Natural killer cell (primary cell): ENCODE measurements at regions not wholly inside any gene's neighbourhood (a gene's known extent, or its start where the extent isn't known, plus 50 kb on each side); places are given as distances from the start of the nearest gene placed in this dataset.

Experiments
- ATAC-seq, 3 donors: fragments of 150-1000 bp in 2 of 3; fragments of 200-7000 bp in 1 of 3; cut with Tn5 transposase; 1 replicate in 1 of 3; 2 replicates in 2 of 3; pipeline ENCODE4 v1.10.0; 2021; ENCODE audit warnings: mild to moderate bottlenecking in 2 of 3, moderate library complexity in 2 of 3
- DNase-seq, 2 donors: peaks; one replicate each; pipeline versions ENCODE4 v3.0.0 to v3.0.0-alpha.2; 2013 to 2021; ENCODE audit warnings: mixed read lengths in 1 of 2
- H3K27ac ChIP-seq: one replicate; pipeline ENCODE4 v1.5.1; 2013; ENCODE audit warnings: mild to moderate bottlenecking, low read length
- H3K27me3 ChIP-seq: one replicate; pipeline ENCODE4 v1.6.1; 2013; ENCODE audit warnings: low read length; ENCODE audit not compliant: control insufficient read depth, insufficient read depth
- H3K36me3 ChIP-seq: one replicate; pipeline ENCODE4 v1.6.1; 2013; ENCODE audit warnings: low read length; ENCODE audit not compliant: control insufficient read depth, insufficient read depth
- H3K4me1 ChIP-seq: one replicate; pipeline ENCODE4 v1.6.1; 2013; ENCODE audit warnings: low read length; ENCODE audit not compliant: control insufficient read depth, insufficient read depth
- H3K4me3 ChIP-seq: one replicate; pipeline ENCODE4 v1.5.1; 2013; ENCODE audit warnings: low read length
- H3K9me3 ChIP-seq: one replicate; pipeline ENCODE4 v1.6.1; 2013; ENCODE audit warnings: low read length; ENCODE audit not compliant: control insufficient read depth, insufficient read depth
- H3K27ac Mint-ChIP-seq, 2 donors: one replicate each; pipeline ENCODE4 v1.8.0; 2022; ENCODE audit warnings: mild to moderate bottlenecking in 2 of 2, mixed read lengths in 2 of 2, moderate library complexity in 1 of 2
- H3K27me3 Mint-ChIP-seq, 2 donors: one replicate each; pipeline ENCODE4 v1.8.0; 2022; ENCODE audit warnings: low read depth in 2 of 2, mixed read lengths in 2 of 2
- H3K36me3 Mint-ChIP-seq: one replicate; pipeline ENCODE4 v1.8.0; 2022; ENCODE audit warnings: mixed read lengths
- H3K4me1 Mint-ChIP-seq, 2 donors: one replicate each; pipeline ENCODE4 v1.8.0; 2022; ENCODE audit warnings: mixed read lengths in 2 of 2
- H3K4me3 Mint-ChIP-seq: one replicate; pipeline ENCODE4 v1.8.0; 2022; ENCODE audit warnings: mild to moderate bottlenecking, moderate library complexity, mixed read lengths
- H3K9me3 Mint-ChIP-seq, 2 donors: one replicate each; pipeline ENCODE4 v1.8.0; 2022; ENCODE audit warnings: mixed read lengths in 2 of 2
- CTCF ChIP-seq: fragments of 200-600 bp; IDR thresholded peaks from one replicate; pipeline ENCODE4 v1.8.0; 2022; ENCODE audit warnings: antibody characterized with exemption
- WGBS: methylation state at CpG from one replicate; pipeline ENCODE4 v1.1.7; 2013; ENCODE audit warnings: missing lambda C conversion rate; ENCODE audit not compliant: insufficient coverage; 5-methylcytosine and 5-hydroxymethylcytosine counted together
- intact Hi-C: fragments of 100-400 bp; cut with micrococcal nuclease; formaldehyde crosslinking; loops from one replicate; pipeline ENCODE4 v1.14.2; 2022

- DNase-seq = no peak
- Mint-ChIP-seq H3K36me3 (no peaks in the 10 kb centered on the region), H3K4me3 (no peak overlapping the region), H3K4me1 (no peaks in the 10 kb centered on the region), H3K27me3 (peaks cover 2 to 16% of the 10 kb centered on the region in 2 donors), H3K9me3 (no peaks in the 10 kb centered on the region), H3K27ac (no peak overlapping the region)
- TF ChIP-seq CTCF = no peak
- Histone ChIP-seq H3K27ac (no peak overlapping the region), H3K36me3 (no peaks in the 10 kb centered on the region), H3K4me1 (no peaks in the 10 kb centered on the region), H3K27me3 (no peaks in the 10 kb centered on the region), H3K4me3 (no peak overlapping the region), H3K9me3 (no peaks in the 10 kb centered on the region)
- WGBS = 43% methylated on average over 2 of the region's 2 CpGs
- intact Hi-C loops = no loop called here
- no peak for ATAC-seq
These were observed 103.8 kb upstream of the CRHR1 start for GRCh38 chr17:45680360-45680759.

- no peak for ATAC-seq
- no peak for DNase-seq
- Mint-ChIP-seq H3K36me3 (no peaks in the 10 kb centered on the region), H3K4me3 (no peak overlapping the region), H3K4me1 (no peaks in the 10 kb centered on the region), H3K27me3 (peaks cover 2 to 16% of the 10 kb centered on the region in 2 donors), H3K9me3 (no peaks in the 10 kb centered on the region), H3K27ac (no peak overlapping the region)
- Histone ChIP-seq H3K9me3 (no peaks in the 10 kb centered on the region), H3K27ac (no peak overlapping the region), H3K27me3 (no peaks in the 10 kb centered on the region), H3K4me3 (no peak overlapping the region), H3K36me3 (no peaks in the 10 kb centered on the region), H3K4me1 (no peaks in the 10 kb centered on the region)
- no peak for TF ChIP-seq CTCF
- 77% methylated on average over 7 of the region's 9 CpGs for WGBS
- intact Hi-C loops = no loop called here
These were observed 102.4 kb upstream of the CRHR1 start for GRCh38 chr17:45681706-45682105.

GRCh38 chr17:45686250-45686649 is 97.9 kb upstream of the CRHR1 start:
- DNase-seq = no peak
- 73% methylated on average over 4 of the region's 4 CpGs for WGBS
- Mint-ChIP-seq H3K27ac (no peak overlapping the region), H3K4me3 (no peak overlapping the region), H3K36me3 (no peaks in the 10 kb centered on the region), H3K9me3 (no peaks in the 10 kb centered on the region), H3K4me1 (no peaks in the 10 kb centered on the region), H3K27me3 (peaks cover 7 to 36% of the 10 kb centered on the region in 2 donors)
- intact Hi-C loops = no loop called here
- Histone ChIP-seq H3K4me1 (no peaks in the 10 kb centered on the region), H3K9me3 (no peaks in the 10 kb centered on the region), H3K27me3 (no peaks in the 10 kb centered on the region), H3K4me3 (no peak overlapping the region), H3K27ac (no peak overlapping the region), H3K36me3 (no peaks in the 10 kb centered on the region)
- no peak for TF ChIP-seq CTCF
- no peak for ATAC-seq

GRCh38 chr17:45687594-45687993 is 96.5 kb upstream of the CRHR1 start:
- no peak for ATAC-seq
- Histone ChIP-seq H3K36me3 (no peaks in the 10 kb centered on the region), H3K27ac (no peak overlapping the region), H3K4me3 (no peak overlapping the region), H3K9me3 (no peaks in the 10 kb centered on the region), H3K4me1 (no peaks in the 10 kb centered on the region), H3K27me3 (no peaks in the 10 kb centered on the region)
- H3K4me1 Mint-ChIP-seq = no peaks in the 10 kb centered on the region
- H3K27me3 Mint-ChIP-seq = peaks cover 10 to 41% of the 10 kb centered on the region in 2 donors
- 91% methylated on average over 2 of the region's 2 CpGs for WGBS
- no peaks in the 10 kb centered on the region for H3K36me3 Mint-ChIP-seq
- no peak overlapping the region for H3K4me3 Mint-ChIP-seq
- no peak overlapping the region for H3K27ac Mint-ChIP-seq
- no peaks in the 10 kb centered on the region for H3K9me3 Mint-ChIP-seq
- DNase-seq = no peak
- TF ChIP-seq CTCF = no peak
- intact Hi-C loops = no loop called here
